GM20000 (cell line): ENCODE measurements at regions not wholly inside any gene's neighbourhood (a gene's known extent, or its start where the extent isn't known, plus 50 kb on each side); places are given as distances from the start of the nearest gene placed in this dataset.

Source experiments
- DNase-seq: peaks from one replicate; pipeline ENCODE4 v3.0.0; 2012; ENCODE audit warnings: low spot score
- TF ChIP-seq, protein P1 (sequence below): IDR thresholded peaks from 2 replicates; pipeline ENCODE4 v1.5.1; 2012; ENCODE audit warnings: mild to moderate bottlenecking, control low read depth; ENCODE audit errors: extremely low read depth, missing control alignments

DNA sequence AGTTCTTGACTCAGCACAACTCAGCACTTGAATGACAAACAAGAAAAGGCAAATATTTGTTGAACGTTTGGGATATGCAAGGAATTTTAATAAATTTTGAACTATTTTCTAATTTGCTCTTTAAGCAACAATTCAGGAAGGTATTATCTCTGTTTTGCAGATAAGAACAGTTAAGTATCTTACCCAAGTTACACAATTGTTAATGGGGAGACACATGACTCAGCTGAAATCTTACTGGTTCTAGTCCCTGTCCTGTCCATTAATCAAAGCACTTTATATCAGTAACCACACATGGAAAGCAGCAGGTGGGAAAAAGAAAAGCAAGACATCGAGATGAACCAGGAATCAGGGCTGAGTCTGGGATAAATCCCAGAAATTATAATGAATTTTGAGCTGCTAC, 493.9 kb upstream of the PIK3C3 start:
- DNase-seq = no peak
- TF ChIP-seq, protein P1, sequence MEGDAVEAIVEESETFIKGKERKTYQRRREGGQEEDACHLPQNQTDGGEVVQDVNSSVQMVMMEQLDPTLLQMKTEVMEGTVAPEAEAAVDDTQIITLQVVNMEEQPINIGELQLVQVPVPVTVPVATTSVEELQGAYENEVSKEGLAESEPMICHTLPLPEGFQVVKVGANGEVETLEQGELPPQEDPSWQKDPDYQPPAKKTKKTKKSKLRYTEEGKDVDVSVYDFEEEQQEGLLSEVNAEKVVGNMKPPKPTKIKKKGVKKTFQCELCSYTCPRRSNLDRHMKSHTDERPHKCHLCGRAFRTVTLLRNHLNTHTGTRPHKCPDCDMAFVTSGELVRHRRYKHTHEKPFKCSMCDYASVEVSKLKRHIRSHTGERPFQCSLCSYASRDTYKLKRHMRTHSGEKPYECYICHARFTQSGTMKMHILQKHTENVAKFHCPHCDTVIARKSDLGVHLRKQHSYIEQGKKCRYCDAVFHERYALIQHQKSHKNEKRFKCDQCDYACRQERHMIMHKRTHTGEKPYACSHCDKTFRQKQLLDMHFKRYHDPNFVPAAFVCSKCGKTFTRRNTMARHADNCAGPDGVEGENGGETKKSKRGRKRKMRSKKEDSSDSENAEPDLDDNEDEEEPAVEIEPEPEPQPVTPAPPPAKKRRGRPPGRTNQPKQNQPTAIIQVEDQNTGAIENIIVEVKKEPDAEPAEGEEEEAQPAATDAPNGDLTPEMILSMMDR = no peak

DNA sequence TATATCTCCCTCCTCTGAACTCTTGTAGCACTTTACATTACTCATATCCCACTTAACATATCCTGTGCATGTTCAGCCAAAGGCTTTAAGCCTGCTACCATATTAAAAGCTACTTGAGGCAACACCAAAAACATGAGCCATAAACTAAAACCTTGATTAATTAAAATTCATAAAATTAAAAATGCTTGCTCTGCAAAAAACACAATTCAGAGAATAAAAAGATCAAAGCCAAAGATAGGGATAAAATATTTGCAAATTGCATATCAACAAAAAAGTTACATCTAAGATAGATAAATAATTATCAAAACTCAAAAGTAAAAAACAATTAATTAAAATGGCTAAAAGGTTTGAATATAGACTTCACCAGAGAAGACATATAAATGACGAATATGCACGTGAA, 495.4 kb upstream of the PIK3C3 start:
- no peak for DNase-seq
- TF ChIP-seq, protein P1 = no peak

DNA sequence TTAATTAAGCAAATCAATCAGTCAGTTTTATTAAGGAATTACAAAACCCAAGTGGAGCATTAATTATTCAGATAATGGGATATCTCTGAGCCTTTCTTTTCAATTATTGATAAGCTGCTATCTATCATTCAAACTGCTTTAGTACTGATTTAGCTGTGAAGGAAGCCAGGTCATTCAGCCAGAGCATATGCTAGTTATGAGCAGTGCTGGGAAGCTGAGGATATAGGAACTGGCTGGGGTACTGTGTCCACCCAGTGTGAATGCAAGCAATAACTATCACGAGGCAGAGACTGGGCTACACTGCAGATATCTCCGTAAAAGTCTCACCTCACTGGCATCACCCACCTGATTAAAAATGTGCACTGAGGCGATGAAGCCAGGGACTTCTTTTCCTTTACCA, 496.7 kb upstream of the PIK3C3 start:
- TF ChIP-seq, protein P1 = no peak
- no peak for DNase-seq

DNA sequence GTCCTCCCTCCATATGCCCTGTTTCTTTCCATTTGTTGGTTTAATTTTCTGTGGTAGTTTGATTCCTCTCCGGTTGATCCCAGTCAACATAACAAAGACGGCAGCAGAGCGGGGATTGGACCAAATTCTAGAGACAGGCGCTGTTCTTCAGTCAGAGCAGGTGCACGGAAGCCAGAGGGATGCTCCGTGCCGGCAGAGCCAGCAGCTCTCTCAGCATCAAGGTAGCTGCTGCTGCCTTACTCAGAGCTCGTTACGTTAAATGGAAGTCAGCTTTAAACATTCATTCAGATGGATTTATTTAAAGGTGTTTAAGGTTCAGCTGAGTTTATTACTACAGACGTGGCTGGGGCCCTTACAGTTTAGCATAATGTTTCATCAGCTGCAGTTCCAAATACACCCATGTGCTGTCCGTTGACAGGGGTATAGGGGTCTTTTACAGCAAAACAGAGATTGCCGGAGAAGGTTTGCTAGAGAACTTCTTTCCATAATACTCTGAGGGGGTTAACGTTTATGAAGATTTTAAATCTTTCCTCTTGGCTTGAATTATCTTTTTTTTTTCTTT, 497.2 kb upstream of the PIK3C3 start:
- TF ChIP-seq, protein P1 = no peak
- DNase-seq = no peak

DNA sequence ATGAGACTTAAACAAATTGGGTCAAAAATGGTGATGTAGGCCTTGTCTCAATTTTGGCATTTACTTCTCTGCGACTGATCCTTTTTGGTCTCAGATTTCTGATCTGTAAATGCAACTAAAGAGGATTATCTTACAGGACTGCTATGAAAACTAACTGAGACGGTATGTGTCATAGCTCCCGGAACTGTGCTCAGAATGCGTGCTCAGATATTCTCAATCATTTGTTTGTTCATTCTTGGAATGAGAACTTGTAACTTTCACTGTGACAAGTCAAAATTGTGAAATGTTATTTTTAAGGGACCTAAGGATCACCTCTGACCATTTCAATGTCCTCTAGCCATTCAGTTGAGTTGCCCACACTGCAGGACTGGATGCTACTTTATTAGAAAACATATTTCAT, 498.2 kb upstream of the PIK3C3 start:
- no peak for DNase-seq
- TF ChIP-seq, protein P1 = no peak

DNA sequence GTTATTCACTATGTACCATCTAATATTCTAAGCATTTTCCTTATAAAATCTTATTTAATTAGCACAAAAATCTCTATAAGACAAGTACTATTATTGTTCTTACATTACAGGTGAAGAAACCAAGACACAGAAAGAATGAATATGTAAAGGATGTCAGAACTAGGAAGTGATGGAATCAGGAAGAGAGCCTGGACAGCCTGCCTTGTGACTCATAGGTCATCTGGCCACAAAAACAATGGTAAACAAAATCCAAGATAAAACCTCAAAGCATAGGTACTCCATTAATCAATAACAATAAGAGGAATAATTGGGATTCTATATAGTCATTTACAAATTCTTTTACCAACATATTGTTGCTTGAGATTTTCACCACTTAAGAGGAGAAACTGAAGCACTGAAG, 505.4 kb upstream of the PIK3C3 start:
- no peak for DNase-seq
- TF ChIP-seq, protein P1 = no peak

DNA sequence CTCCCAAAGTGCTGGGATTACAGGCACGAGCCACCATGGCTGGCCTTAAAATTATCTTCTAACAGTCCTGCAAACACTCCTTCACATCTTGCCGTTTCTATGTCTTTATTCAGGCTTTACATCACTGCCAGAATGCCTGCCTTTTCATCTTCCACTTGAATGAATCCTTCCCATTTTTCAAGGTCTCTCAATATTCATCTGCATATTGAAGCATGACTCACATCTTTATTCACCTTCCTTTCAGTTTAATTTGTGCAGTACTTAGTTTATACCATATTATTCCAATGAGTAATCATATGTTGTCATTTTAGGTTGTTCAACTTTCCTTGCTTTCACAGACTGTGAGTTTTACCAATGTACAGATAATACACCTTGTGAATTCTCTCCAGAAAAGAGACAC, 510.1 kb upstream of the PIK3C3 start:
- TF ChIP-seq, protein P1 = no peak
- DNase-seq = no peak
